Keratinocyte (primary cell): ENCODE measurements at regions not wholly inside any gene's neighbourhood (a gene's known extent, or its start where the extent isn't known, plus 50 kb on each side); places are given as distances from the start of the nearest gene placed in this dataset.

Source experiments
- DNase-seq: peaks from one replicate; pipeline ENCODE4 v3.0.0-alpha.2; 2011; ENCODE audit warnings: low read depth, missing footprints, low spot score
- FAIRE-seq: peaks from 2 replicates; lab custom pipeline; 2011; peaks lifted over from hg19 to GRCh38; lab: Jason Lieb, UNC
- H2AFZ ChIP-seq: 2 replicates; pipeline ENCODE4 v1.6.0; 2012; ENCODE audit warnings: low read length, control low read depth, inconsistent platforms; ENCODE audit not compliant: control insufficient read depth
- H3K27ac ChIP-seq: 2 replicates; pipeline ENCODE4 v1.5.1; 2011; ENCODE audit warnings: low read length; ENCODE audit not compliant: control insufficient read depth, insufficient read depth
- H3K27me3 ChIP-seq: 3 replicates; pipeline ENCODE4 v1.6.0; 2011; ENCODE audit warnings: low read length; ENCODE audit not compliant: control insufficient read depth, insufficient read depth; ENCODE audit errors: extremely low read depth
- H3K36me3 ChIP-seq, 2 experiments: 2 replicates in 1 of 2; 3 replicates in 1 of 2; pipeline ENCODE4 v1.5.1; 2011; ENCODE audit warnings: low read length in 2 of 2, mild to moderate bottlenecking in 1 of 2; ENCODE audit not compliant: control insufficient read depth in 2 of 2, insufficient read depth in 2 of 2; ENCODE audit errors: extremely low read depth in 1 of 2
- H3K4me1 ChIP-seq: 3 replicates; pipeline ENCODE4 v1.5.1; 2011; ENCODE audit warnings: low read length; ENCODE audit not compliant: control insufficient read depth, insufficient read depth; ENCODE audit errors: extremely low read depth
- H3K4me2 ChIP-seq: 3 replicates; pipeline ENCODE4 v1.6.0; 2011; ENCODE audit warnings: low read depth, low read length; ENCODE audit not compliant: control insufficient read depth, insufficient read depth; ENCODE audit errors: extremely low read depth
- H3K4me3 ChIP-seq, 3 experiments: fragments of 200-600 bp in 1 of 3; sonication (generic) in 1 of 3; 2 replicates in 2 of 3; 3 replicates in 1 of 3; pipeline ENCODE4 v1.5.1; 2011 to 2016; ENCODE audit warnings: low read length in 3 of 3, mild to moderate bottlenecking in 3 of 3, control low read depth in 2 of 3, inconsistent platforms in 1 of 3, low read depth in 1 of 3, mixed read lengths in 1 of 3, mixed run types in 1 of 3, moderate library complexity in 1 of 3; ENCODE audit not compliant: control insufficient read depth in 2 of 3, insufficient read depth in 2 of 3; ENCODE audit errors: extremely low read depth in 1 of 3
- H3K79me2 ChIP-seq: 2 replicates; pipeline ENCODE4 v1.6.0; 2012; ENCODE audit warnings: low read length; ENCODE audit not compliant: control insufficient read depth, insufficient read depth
- H3K9ac ChIP-seq: 3 replicates; pipeline ENCODE4 v1.6.0; 2011; ENCODE audit warnings: low read length; ENCODE audit not compliant: control insufficient read depth, insufficient read depth; ENCODE audit errors: extremely low read depth
- H3K9me1 ChIP-seq: 3 replicates; pipeline ENCODE4 v1.6.0; 2011; ENCODE audit warnings: low read length; ENCODE audit not compliant: control insufficient read depth, insufficient read depth; ENCODE audit errors: extremely low read depth
- H3K9me3 ChIP-seq: 2 replicates; pipeline ENCODE4 v1.5.1; 2012; ENCODE audit warnings: low read depth, low read length; ENCODE audit not compliant: control insufficient read depth
- H4K20me1 ChIP-seq: 3 replicates; pipeline ENCODE4 v1.6.0; 2011; ENCODE audit warnings: low read length; ENCODE audit not compliant: control insufficient read depth, insufficient read depth; ENCODE audit errors: extremely low read depth
- CTCF ChIP-seq, 3 experiments: IDR thresholded peaks in 1 of 3; conservative IDR thresholded peaks in 1 of 3; optimal IDR thresholded peaks in 1 of 3; 2 replicates in 2 of 3; 3 replicates in 1 of 3; pipeline versions ENCODE3 to v1.5.1; 2011; ENCODE audit warnings: low read length in 3 of 3, mild to moderate bottlenecking in 3 of 3, moderate library complexity in 2 of 3, control low read depth in 1 of 3, inconsistent platforms in 1 of 3; ENCODE audit not compliant: insufficient read depth in 2 of 3; ENCODE audit errors: extremely low read depth in 1 of 3
- EZH2 ChIP-seq: IDR thresholded peaks from one replicate; pipeline ENCODE4 v1.6.1; 2012; ENCODE audit warnings: inconsistent platforms, mild to moderate bottlenecking, low read length, moderate library complexity
- dilution Hi-C: fragments of 300-500 bp; cut with MboI; formaldehyde crosslinking; loops from one replicate; pipeline ENCODE4 v1.7.0; 2020; ENCODE audit warnings: low sequenced_read_pairs; ENCODE audit not compliant: extremely low pct_ligation_motif_present

GRCh38 chr5:89236900-89237299 is 353.9 kb upstream of the MEF2C start:
- Histone ChIP-seq H3K9ac (no peak overlapping the region), H3K27me3 (no peaks in the 10 kb centered on the region), H3K36me3 (no peaks in the 10 kb centered on the region), H3K79me2 (no peaks in the 10 kb centered on the region), H3K9me1 (no peaks in the 10 kb centered on the region), H3K4me3 (no peak overlapping the region), H3K27ac (no peak overlapping the region), H4K20me1 (no peaks in the 10 kb centered on the region), H3K4me2 (no peak overlapping the region), H2AFZ (no peak overlapping the region), H3K9me3 (no peaks in the 10 kb centered on the region), H3K4me1 (no peaks in the 10 kb centered on the region)
- DNase-seq (no peak), FAIRE-seq (no peak)
- TF ChIP-seq EZH2 (no peak), CTCF (optimal IDR thresholded peaks at IDR 0.05 in 1 of 3, IDR thresholded peaks at IDR 0.05 in 1 of 3, conservative IDR thresholded peaks at IDR 0.05 in 1 of 3; ENCODE audit: extremely low read depth in 1 of 3, insufficient read depth in 2 of 3, low read length in 3 of 3) (no peak)
- dilution Hi-C loops: no loop called here

GRCh38 chr5:89233462-89233861 is 350.5 kb upstream of the MEF2C start:
- H2AFZ ChIP-seq: no peak overlapping the region
- no peak for DNase-seq
- dilution Hi-C loops: no loop called here
- no peak overlapping the region for H3K9ac ChIP-seq
- H3K4me2 ChIP-seq: no peak overlapping the region
- no peaks in the 10 kb centered on the region for H3K4me1 ChIP-seq
- H3K9me1 ChIP-seq: no peaks in the 10 kb centered on the region
- no peak overlapping the region for H3K27ac ChIP-seq
- H3K9me3 ChIP-seq: no peaks in the 10 kb centered on the region
- no peak for FAIRE-seq
- no peaks in the 10 kb centered on the region for H3K27me3 ChIP-seq
- H3K36me3 ChIP-seq: no peaks in the 10 kb centered on the region
- H3K4me3 ChIP-seq: no peak overlapping the region
- TF ChIP-seq CTCF (optimal IDR thresholded peaks at IDR 0.05 in 1 of 3, IDR thresholded peaks at IDR 0.05 in 1 of 3, conservative IDR thresholded peaks at IDR 0.05 in 1 of 3; ENCODE audit: extremely low read depth in 1 of 3, insufficient read depth in 2 of 3, low read length in 3 of 3): no peak
- no peak for TF ChIP-seq EZH2
- no peaks in the 10 kb centered on the region for H4K20me1 ChIP-seq
- no peaks in the 10 kb centered on the region for H3K79me2 ChIP-seq
